CD14-positive monocyte (primary cell): ENCODE measurements at regions not wholly inside any gene's neighbourhood (a gene's known extent, or its start where the extent isn't known, plus 50 kb on each side); places are given as distances from the start of the nearest gene placed in this dataset.

ENCODE experiments used
- DNase-seq, 3 donors: peaks; one replicate each; pipeline ENCODE4 v3.0.0-alpha.2; 2011 to 2022
- H2AFZ ChIP-seq: 2 replicates; pipeline ENCODE4 v1.6.0; 2012; ENCODE audit warnings: mild to moderate bottlenecking, low read depth, low read length, inconsistent platforms; ENCODE audit not compliant: insufficient read depth, poor library complexity, severe bottlenecking
- H3K27ac ChIP-seq, 2 donors: 1 replicate in 1 of 2; 2 replicates in 1 of 2; pipeline ENCODE4 v1.5.1; 2012 to 2013; ENCODE audit warnings: low read length in 2 of 2, control low read depth in 1 of 2, inconsistent platforms in 1 of 2, low read depth in 1 of 2, mild to moderate bottlenecking in 1 of 2
- H3K27me3 ChIP-seq, 2 donors: one replicate each; pipeline versions ENCODE4 v1.6.0 to v1.6.1; 2011 to 2013; ENCODE audit warnings: low read length in 2 of 2; ENCODE audit not compliant: control insufficient read depth in 2 of 2, insufficient read depth in 2 of 2
- H3K36me3 ChIP-seq, 2 donors: replicated peaks in 1 of 2; 1 replicate in 1 of 2; 2 replicates in 1 of 2; pipeline versions ENCODE4 v1.5.1 to v1.6.1; 2012 to 2013; ENCODE audit warnings: low read length in 2 of 2, control low read depth in 1 of 2, inconsistent platforms in 1 of 2, mild to moderate bottlenecking in 1 of 2; ENCODE audit not compliant: insufficient read depth in 2 of 2, control insufficient read depth in 1 of 2
- H3K4me1 ChIP-seq, 2 donors: 1 replicate in 1 of 2; 2 replicates in 1 of 2; pipeline versions ENCODE4 v1.5.1 to v1.6.1; 2012 to 2013; ENCODE audit warnings: low read length in 2 of 2, control low read depth in 1 of 2, inconsistent platforms in 1 of 2, mild to moderate bottlenecking in 1 of 2, moderate library complexity in 1 of 2; ENCODE audit not compliant: insufficient read depth in 2 of 2, control insufficient read depth in 1 of 2
- H3K4me2 ChIP-seq: replicated peaks from 2 replicates; pipeline ENCODE3; 2012; ENCODE audit warnings: low read length, moderate library complexity, mild to moderate bottlenecking; ENCODE audit not compliant: poor library complexity, severe bottlenecking; ENCODE audit errors: extremely low read depth
- H3K4me3 ChIP-seq, 3 experiments: fragments of 200-600 bp in 1 of 3; sonication (generic) in 1 of 3; replicated peaks in 1 of 3; 1 replicate in 2 of 3; 2 replicates in 1 of 3; pipeline ENCODE4 v1.5.1; 2011 to 2013; ENCODE audit warnings: low read length in 3 of 3, mild to moderate bottlenecking in 3 of 3, control low read depth in 2 of 3, low read depth in 2 of 3, inconsistent platforms in 1 of 3, moderate library complexity in 1 of 3
- H3K79me2 ChIP-seq: 2 replicates; pipeline ENCODE4 v1.6.0; 2012; ENCODE audit warnings: mild to moderate bottlenecking, control low read depth, inconsistent platforms, low read length, moderate library complexity; ENCODE audit not compliant: insufficient read depth
- H3K9ac ChIP-seq: 2 replicates; pipeline ENCODE4 v1.6.0; 2017; ENCODE audit warnings: low read length, mild to moderate bottlenecking; ENCODE audit not compliant: insufficient read depth, poor library complexity, severe bottlenecking
- H3K9me3 ChIP-seq, 2 donors: replicated peaks in 1 of 2; 1 replicate in 1 of 2; 2 replicates in 1 of 2; pipeline versions ENCODE4 v1.5.1 to v1.6.1; 2012 to 2013; ENCODE audit warnings: low read length in 2 of 2, control low read depth in 1 of 2; ENCODE audit not compliant: control insufficient read depth in 1 of 2, insufficient read depth in 1 of 2
- H4K20me1 ChIP-seq: 2 replicates; pipeline ENCODE4 v1.6.0; 2012; ENCODE audit warnings: mild to moderate bottlenecking, low read length, control low read depth, moderate library complexity; ENCODE audit not compliant: insufficient read depth
- H3K27ac Mint-ChIP-seq, 7 donors: one replicate each; pipeline ENCODE4 v1.8.0; 2020; ENCODE audit warnings: mild to moderate bottlenecking in 7 of 7, mixed read lengths in 7 of 7, moderate library complexity in 6 of 7, inconsistent platforms in 2 of 7
- H3K27me3 Mint-ChIP-seq, 3 donors: one replicate each; pipeline ENCODE4 v1.8.0; 2021 to 2022; ENCODE audit warnings: low read depth in 3 of 3, mild to moderate bottlenecking in 3 of 3, mixed read lengths in 3 of 3, moderate library complexity in 3 of 3, inconsistent platforms in 1 of 3
- H3K36me3 Mint-ChIP-seq, 2 donors: one replicate each; pipeline ENCODE4 v1.8.0; 2020; ENCODE audit warnings: mixed read lengths in 2 of 2, inconsistent platforms in 1 of 2, mild to moderate bottlenecking in 1 of 2
- H3K4me1 Mint-ChIP-seq: one replicate; pipeline ENCODE4 v1.8.0; 2020; ENCODE audit warnings: mild to moderate bottlenecking, mixed read lengths
- H3K4me3 Mint-ChIP-seq, 2 donors: one replicate each; pipeline ENCODE4 v1.8.0; 2020; ENCODE audit warnings: mild to moderate bottlenecking in 2 of 2, mixed read lengths in 2 of 2, moderate library complexity in 1 of 2
- H3K9me3 Mint-ChIP-seq, 7 donors: one replicate each; pipeline ENCODE4 v1.8.0; 2020 to 2022; ENCODE audit warnings: mixed read lengths in 7 of 7, mild to moderate bottlenecking in 6 of 7, moderate library complexity in 6 of 7, inconsistent platforms in 2 of 7
- CTCF ChIP-seq: fragments of 200-600 bp; IDR thresholded peaks from one replicate; pipeline ENCODE4 v1.8.0; 2022; ENCODE audit warnings: antibody characterized with exemption, mild to moderate bottlenecking
- whole genome bisulfite sequencing: methylation state at CpG from one replicate; pipeline ENCODE4 v1.1.5; 2013; ENCODE audit warnings: missing lambda C conversion rate; ENCODE audit not compliant: insufficient coverage; 5-methylcytosine and 5-hydroxymethylcytosine counted together
- intact Hi-C, 2 donors: fragments of 100-400 bp; cut with micrococcal nuclease; formaldehyde crosslinking; loops; one replicate each; pipeline versions ENCODE4 v1.15.0 to v1.15.1; 2023

- Mint-ChIP-seq H3K4me1 (no peaks in the 10 kb centered on the region), H3K9me3 (peaks cover 0 to 5% (median 3%) of the 10 kb centered on the region in 7 donors), H3K4me3 (no peak overlapping the region), H3K27me3 (peaks cover 3 to 7% (median 6%) of the 10 kb centered on the region in 3 donors), H3K27ac (peak overlapping the region in 1 of 7 donors; percentile 51), H3K36me3 (no peaks in the 10 kb centered on the region)
- Histone ChIP-seq H3K36me3 (no peaks in the 10 kb centered on the region), H3K4me1 (no peaks in the 10 kb centered on the region), H2AFZ (no peak overlapping the region), H3K9me3 (no peaks in the 10 kb centered on the region), H3K79me2 (no peaks in the 10 kb centered on the region), H3K9ac (no peak overlapping the region), H3K27ac (no peak overlapping the region), H3K27me3 (no peaks in the 10 kb centered on the region), H3K4me3 (no peak overlapping the region), H3K4me2 (no peak overlapping the region), H4K20me1 (no peaks in the 10 kb centered on the region)
- WGBS = 100% methylated on average over 2 of the region's 7 CpGs
- no peak for TF ChIP-seq CTCF
- no peak for DNase-seq
- intact Hi-C loops = no loop called here
Observed at GRCh38 chr10:126847666-126848065, 57.6 kb upstream of the DOCK1 start.

- no peak overlapping the region for H2AFZ ChIP-seq
- Mint-ChIP-seq H3K4me1 (no peaks in the 10 kb centered on the region), H3K4me3 (no peak overlapping the region), H3K36me3 (no peaks in the 10 kb centered on the region), H3K27ac (no peak overlapping the region), H3K27me3 (peaks cover 2 to 6% (median 6%) of the 10 kb centered on the region in 3 donors), H3K9me3 (peaks cover 0 to 5% (median 2%) of the 10 kb centered on the region in 7 donors)
- DNase-seq = no peak
- no peak for TF ChIP-seq CTCF
- no peak overlapping the region for H3K4me3 ChIP-seq
- no peak overlapping the region for H3K4me2 ChIP-seq
- H3K4me1 ChIP-seq = no peaks in the 10 kb centered on the region
- H3K9ac ChIP-seq = no peak overlapping the region
- no peaks in the 10 kb centered on the region for H4K20me1 ChIP-seq
- H3K27me3 ChIP-seq = no peaks in the 10 kb centered on the region
- no peaks in the 10 kb centered on the region for H3K36me3 ChIP-seq
- intact Hi-C loops = no loop called here
- WGBS = 100% methylated on average over 1 of the region's 3 CpGs
- H3K27ac ChIP-seq = no peak overlapping the region
- no peaks in the 10 kb centered on the region for H3K9me3 ChIP-seq
- H3K79me2 ChIP-seq = no peaks in the 10 kb centered on the region
Observed at GRCh38 chr10:126849646-126850045, 55.6 kb upstream of the DOCK1 start.
